Rectal smooth muscle tissue (tissue), 1 donor: ENCODE measurements at regions not wholly inside any gene's neighbourhood (a gene's known extent, or its start where the extent isn't known, plus 50 kb on each side); places are given as distances from the start of the nearest gene placed in this dataset.

Experiments
- H3K27ac ChIP-seq: one replicate; pipeline ENCODE4 v1.7.0; 2013; ENCODE audit warnings: low read depth, low read length, inconsistent platforms
- H3K27me3 ChIP-seq: one replicate; pipeline ENCODE4 v1.7.0; 2013; ENCODE audit warnings: low read length; ENCODE audit not compliant: control insufficient read depth, insufficient read depth
- H3K36me3 ChIP-seq: one replicate; pipeline ENCODE4 v1.7.0; 2013; ENCODE audit warnings: low read length; ENCODE audit not compliant: control insufficient read depth, insufficient read depth
- H3K4me1 ChIP-seq: one replicate; pipeline ENCODE4 v1.7.0; 2013; ENCODE audit warnings: low read length; ENCODE audit not compliant: control insufficient read depth, insufficient read depth
- H3K4me3 ChIP-seq: one replicate; pipeline ENCODE4 v1.7.0; 2013; ENCODE audit warnings: low read length
- H3K9ac ChIP-seq: one replicate; pipeline ENCODE4 v1.7.0; 2013; ENCODE audit warnings: low read length

DNA sequence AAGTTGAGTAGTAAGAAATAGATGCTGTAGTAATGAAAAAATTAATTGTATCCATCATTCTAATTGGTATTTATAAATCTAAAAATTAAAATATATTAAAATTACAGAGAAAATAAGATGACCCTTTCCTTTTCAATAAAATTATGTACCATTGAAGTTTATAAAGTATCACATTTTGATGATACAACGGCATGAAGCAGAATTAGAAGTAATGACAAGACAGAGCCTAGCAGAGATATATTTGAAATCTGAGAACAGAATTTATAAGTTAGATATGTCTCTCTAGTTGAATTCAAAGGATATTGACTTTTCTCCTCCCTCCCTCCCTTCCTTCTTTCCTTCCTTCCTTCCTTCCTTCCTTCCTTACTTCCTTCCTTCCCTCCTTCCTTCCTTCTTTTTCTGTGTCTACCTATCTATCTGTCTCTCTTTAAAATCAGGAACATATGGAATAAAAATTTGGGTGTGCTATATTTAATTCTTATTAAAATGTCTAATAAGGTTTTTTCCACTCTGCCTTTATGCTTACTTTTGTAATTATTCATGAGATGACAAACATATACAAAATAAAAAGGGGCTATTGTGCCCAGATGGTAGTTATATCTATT lies 258.5 kb upstream of the CD180 start:
- Histone ChIP-seq H3K27ac (no peak overlapping the region), H3K4me3 (no peak overlapping the region)

DNA sequence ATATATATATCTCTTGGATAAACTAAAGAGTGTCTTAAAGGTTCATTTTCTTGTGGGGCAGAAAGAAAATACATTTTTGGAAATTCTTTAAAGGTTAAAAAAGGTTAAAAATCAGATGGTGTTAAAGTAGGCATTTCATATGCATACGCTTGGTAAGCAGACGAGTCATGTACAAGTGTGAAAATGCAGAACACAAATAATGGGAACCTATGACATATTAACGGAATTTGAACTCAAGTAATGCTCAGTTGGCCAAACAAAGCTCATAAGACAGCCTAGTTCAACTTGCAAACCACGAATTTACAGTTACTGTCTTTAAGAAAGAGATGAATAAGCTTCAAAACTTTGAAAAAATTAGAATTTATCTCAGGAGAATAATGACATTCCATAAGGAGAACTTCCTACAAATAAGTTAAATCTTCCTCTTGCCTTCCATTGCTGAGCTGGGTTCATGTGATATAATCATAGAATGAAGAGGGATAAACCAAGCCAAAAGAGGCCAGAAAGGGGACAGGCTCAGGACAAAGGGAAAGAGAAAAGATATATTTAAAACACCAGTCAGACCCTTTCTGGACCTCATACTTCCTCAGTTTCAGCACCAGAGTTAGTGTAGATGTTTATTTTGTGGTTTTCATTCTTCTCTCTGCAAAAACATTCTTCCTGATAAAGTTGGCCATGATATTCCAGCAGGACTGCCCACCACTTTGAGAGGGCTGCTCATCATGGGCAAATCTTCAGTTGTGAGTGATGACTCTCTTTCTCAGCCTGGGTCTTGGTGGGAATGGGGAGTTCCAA lies 256.7 kb upstream of the CD180 start:
- H3K27ac ChIP-seq = no peak overlapping the region
- no peaks in the 10 kb centered on the region for H3K36me3 ChIP-seq
- no peaks in the 10 kb centered on the region for H3K4me1 ChIP-seq
- H3K27me3 ChIP-seq = no peaks in the 10 kb centered on the region
- no peak overlapping the region for H3K9ac ChIP-seq
- H3K4me3 ChIP-seq = no peak overlapping the region

More for the DNA sequence above, 258.5 kb upstream of the CD180 start:
- Histone ChIP-seq H3K36me3 (no peaks in the 10 kb centered on the region), H3K4me1 (no peaks in the 10 kb centered on the region), H3K27me3 (no peaks in the 10 kb centered on the region), H3K9ac (no peak overlapping the region)

DNA sequence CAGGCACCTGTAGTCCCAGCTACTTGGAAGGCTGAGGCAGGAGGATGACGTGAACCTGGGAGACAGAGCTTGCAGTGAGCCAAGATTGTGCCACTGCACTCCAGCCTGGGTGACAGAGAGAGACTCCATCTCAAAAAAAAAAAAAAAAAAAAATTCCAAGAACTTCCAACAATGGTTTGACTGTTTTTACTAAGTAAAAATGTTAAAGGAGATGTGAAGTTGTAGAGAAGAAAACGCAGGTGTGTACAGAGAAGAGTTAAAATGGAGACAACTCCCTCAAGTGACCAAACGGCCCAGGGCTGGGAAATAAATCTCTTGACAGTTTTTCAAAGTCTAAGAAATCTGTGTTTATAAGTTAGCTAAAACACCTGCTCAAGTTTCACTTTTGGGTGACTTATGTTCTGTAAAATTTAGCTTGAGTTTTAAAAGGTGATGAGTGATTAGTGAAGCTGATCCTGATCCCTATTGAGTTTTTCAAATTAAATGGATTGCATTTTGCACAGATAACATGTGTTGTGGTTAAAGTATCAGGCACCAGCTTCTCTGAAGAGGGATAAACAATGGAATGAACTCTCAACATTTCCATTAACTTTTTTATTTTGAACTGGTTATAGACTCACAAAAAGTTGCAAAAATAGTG lies 255.2 kb upstream of the CD180 start:
- Histone ChIP-seq H3K27me3 (no peaks in the 10 kb centered on the region), H3K4me3 (no peak overlapping the region), H3K9ac (no peak overlapping the region), H3K27ac (no peak overlapping the region), H3K36me3 (no peaks in the 10 kb centered on the region), H3K4me1 (no peaks in the 10 kb centered on the region)

DNA sequence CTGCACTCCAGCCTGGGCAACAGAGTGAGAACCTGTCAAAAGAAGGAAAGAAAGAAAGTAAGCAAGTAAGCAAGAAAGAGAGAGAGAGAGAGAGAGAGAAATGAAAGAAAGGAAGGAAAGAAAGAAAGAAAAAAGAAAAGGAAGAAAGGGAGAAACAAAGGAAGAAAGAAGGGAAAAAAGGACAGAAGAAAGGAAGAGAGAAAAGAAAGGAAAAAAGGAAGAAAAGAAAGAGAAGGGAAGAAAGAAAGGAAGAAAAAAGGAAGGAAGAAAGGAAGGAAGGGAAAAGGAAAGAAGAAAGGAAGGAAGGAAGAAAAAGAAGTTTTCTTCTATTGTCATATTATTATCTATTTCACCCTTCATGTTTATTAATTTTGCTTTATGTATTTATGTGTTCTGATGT lies 251.1 kb upstream of the CD180 start:
- Histone ChIP-seq H3K4me3 (no peak overlapping the region), H3K9ac (no peak overlapping the region), H3K27me3 (no peaks in the 10 kb centered on the region), H3K27ac (no peak overlapping the region), H3K4me1 (no peaks in the 10 kb centered on the region), H3K36me3 (no peaks in the 10 kb centered on the region)

DNA sequence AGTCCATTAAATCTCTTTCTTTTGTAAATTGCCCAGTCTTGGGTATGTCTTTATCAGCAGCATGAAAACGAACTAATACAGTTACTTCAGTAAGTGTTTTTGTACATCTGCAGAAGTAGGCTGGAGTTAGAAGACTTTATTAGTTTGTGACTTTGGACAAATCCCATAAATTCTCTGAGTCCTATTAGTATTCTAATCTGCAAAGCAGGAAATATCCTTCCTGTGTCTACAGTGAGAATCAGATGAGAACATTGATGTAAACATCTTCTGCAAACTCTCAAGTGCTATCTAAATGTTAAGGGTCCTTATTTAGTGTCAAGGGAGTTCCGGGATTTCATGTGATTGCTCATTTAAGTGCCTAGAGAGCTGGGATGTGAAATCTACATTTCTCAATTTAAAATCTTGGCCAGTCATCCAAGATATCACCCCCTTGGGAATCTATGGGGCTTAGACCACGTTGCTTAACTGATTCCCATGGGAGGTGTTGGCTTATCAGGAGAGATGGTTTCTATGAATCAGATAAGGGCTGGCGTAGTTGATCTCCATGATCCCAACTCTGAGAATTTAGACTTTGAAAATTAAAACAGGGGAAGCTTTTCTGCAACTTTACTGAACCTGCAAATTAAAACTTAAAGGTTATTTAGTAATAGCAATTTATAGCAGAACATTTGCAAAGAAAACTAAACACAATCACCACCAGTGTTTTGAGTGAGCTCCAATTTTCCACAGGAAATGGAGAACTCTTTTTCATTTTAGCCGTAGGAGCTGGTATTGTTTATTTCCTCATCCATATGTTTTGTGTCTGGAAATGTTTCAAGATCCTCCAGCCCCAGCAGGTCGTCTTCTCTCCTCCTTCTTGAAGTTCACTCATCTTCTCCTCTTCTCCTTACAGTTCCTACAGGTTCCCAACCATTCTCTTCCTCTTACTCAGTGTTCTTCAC lies 241.6 kb upstream of the CD180 start:
- Histone ChIP-seq H3K9ac (no peak overlapping the region), H3K36me3 (no peaks in the 10 kb centered on the region), H3K4me3 (no peak overlapping the region), H3K27ac (no peak overlapping the region), H3K27me3 (no peaks in the 10 kb centered on the region), H3K4me1 (no peaks in the 10 kb centered on the region)

DNA sequence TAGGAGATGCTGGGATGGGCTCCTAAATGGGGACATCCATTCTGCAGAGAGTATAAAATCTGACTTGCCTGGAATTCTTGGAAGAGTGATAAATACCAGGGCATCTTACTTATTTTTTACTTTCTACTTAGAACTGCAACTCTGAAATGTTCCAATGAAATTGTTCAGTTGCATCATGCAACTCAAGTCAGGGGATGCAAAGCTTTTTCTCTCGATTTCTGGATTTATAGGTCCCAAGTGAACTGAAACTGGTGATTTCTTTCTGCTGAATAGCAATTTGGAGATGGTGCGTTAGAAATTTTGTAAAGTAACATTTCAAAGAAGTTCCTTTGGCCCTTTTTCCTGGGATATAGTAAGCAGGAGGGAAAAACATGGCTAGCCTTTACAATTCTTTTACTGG lies 238.4 kb upstream of the CD180 start:
- Histone ChIP-seq H3K27ac (no peak overlapping the region), H3K36me3 (no peaks in the 10 kb centered on the region), H3K4me1 (no peaks in the 10 kb centered on the region), H3K27me3 (no peaks in the 10 kb centered on the region), H3K4me3 (no peak overlapping the region), H3K9ac (no peak overlapping the region)

DNA sequence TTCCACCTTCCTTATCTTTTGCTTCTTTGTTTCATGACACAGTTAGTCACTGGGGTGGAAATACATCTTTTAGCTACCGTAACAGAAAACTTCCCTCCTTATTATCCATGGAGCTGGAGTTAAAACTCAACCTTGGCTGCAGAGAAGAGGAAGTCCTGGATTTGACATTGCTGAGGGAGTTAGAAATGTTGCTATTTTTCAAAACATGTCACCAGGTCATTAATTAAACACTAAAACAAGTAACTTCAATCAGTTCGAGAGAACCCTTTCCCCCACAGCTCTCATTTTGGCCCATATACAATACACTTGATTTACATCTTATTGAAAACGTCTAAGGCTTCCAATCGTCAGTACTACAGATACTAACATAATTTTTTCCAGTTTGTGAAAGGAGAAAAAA lies 237.9 kb upstream of the CD180 start:
- no peaks in the 10 kb centered on the region for H3K36me3 ChIP-seq
- H3K4me3 ChIP-seq = no peak overlapping the region
- H3K27me3 ChIP-seq = no peaks in the 10 kb centered on the region
- no peak overlapping the region for H3K9ac ChIP-seq
- H3K27ac ChIP-seq = no peak overlapping the region
- no peaks in the 10 kb centered on the region for H3K4me1 ChIP-seq

DNA sequence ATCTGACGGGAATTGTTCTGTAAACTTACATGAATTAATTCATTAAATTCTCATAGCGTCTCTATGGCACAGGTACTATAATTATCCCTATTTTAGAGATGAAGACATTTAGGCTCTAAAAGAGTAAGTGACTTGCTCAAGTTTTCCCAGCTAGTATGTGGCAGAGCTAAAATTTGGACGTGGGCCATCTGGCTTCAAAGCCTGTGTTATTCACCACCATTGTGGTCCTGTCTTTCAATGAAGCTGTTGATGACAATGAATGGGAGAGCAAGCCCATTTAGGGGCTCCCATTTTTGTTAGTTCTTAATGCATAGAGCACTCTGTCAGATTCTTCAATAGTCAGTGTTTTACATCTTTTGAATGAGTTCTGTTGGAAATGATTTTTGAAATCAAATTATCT lies 236.0 kb upstream of the CD180 start:
- no peak overlapping the region for H3K27ac ChIP-seq
- no peaks in the 10 kb centered on the region for H3K4me1 ChIP-seq
- H3K9ac ChIP-seq = no peak overlapping the region
- no peak overlapping the region for H3K4me3 ChIP-seq
- no peaks in the 10 kb centered on the region for H3K36me3 ChIP-seq
- no peaks in the 10 kb centered on the region for H3K27me3 ChIP-seq

DNA sequence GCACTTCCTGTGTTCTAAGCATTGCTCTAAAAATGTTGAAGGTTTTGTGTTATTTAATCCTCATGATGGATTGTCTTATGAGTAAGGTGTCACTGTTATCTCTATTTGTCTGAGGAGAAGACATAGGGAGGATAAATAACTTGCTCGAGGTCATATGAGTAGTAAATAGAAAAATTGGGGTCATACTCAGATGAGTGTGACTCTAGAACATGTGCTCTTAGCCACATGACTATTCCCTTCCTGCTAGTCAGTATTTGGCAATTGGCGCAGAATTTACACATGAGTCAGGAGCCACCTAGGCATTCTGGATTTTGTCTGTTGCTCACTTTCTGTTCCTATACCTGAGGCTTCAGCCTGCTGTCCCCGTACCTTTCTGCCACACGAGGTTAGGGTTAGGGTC lies 234.6 kb upstream of the CD180 start:
- Histone ChIP-seq H3K9ac (no peak overlapping the region), H3K4me3 (no peak overlapping the region), H3K36me3 (no peaks in the 10 kb centered on the region), H3K27ac (no peak overlapping the region), H3K4me1 (no peaks in the 10 kb centered on the region), H3K27me3 (no peaks in the 10 kb centered on the region)

DNA sequence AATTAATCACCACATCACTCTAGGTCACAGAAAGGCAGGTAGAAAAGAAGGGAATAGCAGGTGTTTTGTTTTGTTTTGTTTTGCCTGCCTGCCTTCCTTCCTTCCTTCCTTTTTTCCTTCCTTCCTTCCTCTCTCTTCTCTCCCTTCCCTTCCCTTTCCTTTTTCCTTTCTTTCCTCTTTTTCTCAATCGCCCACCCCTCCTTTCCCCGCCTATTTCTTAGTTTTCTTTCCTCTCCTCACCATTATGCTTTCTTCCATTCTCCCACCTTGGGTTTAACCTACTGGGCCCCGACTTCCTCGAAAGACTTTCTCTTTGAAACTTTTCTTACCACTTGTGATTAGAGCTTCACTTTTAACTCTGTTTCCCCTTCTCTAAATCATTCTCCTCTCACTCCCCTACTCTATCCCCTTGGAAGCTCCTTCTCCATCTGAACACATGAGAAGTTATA lies 231.3 kb upstream of the CD180 start:
- no peak overlapping the region for H3K27ac ChIP-seq
- H3K27me3 ChIP-seq = no peaks in the 10 kb centered on the region
- no peaks in the 10 kb centered on the region for H3K36me3 ChIP-seq
- H3K4me1 ChIP-seq = no peaks in the 10 kb centered on the region
- no peak overlapping the region for H3K9ac ChIP-seq
- no peak overlapping the region for H3K4me3 ChIP-seq

DNA sequence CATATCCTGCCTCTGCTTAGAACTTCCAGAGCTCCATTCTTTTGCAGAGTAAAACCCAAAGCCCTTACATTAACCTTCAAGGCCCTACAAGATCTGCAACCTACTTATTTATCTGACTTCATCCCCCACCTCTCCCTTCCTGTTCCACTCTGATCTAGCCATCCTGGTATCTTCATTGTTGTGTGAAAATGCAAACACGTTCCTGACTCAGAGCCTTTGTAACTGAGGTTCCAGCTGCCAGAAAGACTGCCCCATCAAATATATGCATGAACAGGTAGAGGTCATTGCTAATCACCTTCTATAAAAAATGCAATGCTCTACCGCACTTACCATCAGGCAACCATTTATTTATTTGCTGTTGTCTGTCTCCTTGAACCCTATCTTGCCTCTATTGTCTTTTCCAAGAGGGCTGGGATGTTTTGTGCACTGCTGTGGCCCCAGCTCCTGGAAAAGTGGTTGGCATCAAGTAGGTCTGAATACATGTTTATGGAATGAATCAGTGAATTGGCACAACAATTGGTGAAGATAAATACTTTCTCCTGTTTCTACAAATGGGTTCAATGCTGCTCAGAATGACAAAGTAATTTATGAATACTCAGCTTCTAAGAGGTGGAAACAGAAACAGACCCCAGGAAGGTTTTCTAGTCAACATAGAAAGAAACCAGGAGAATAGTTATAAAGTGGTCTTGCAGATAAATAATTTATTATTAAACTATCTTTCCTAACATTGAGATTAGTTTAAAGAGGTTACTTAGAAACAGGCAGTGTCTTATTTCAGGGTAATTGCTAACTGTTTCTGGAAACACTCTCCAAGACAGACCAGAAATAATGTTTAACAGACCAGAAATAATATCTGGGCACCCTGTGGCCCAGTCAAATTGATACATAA lies 230.6 kb upstream of the CD180 start:
- Histone ChIP-seq H3K36me3 (no peaks in the 10 kb centered on the region), H3K9ac (no peak overlapping the region), H3K4me3 (no peak overlapping the region), H3K27me3 (no peaks in the 10 kb centered on the region), H3K27ac (no peak overlapping the region), H3K4me1 (no peaks in the 10 kb centered on the region)
